ENCODE measurements at regions not wholly inside any gene's neighbourhood (a gene's known extent, or its start where the extent isn't known, plus 50 kb on each side); places are given as distances from the start of the nearest gene placed in this dataset.

GRCh38 chr18:39421276-39421675 is 1855.7 kb upstream of the CELF4 start:
- CTCF ChIA-PET (ENCODE audit: partially characterized antibody), result no interaction called here
- DNase-seq (ENCODE audit: low read depth in 1 of 2, low spot score in 2 of 2), result no peak
- TF ChIP-seq MAX (IDR thresholded peaks at IDR 0.05) (no peak), EZH2 (IDR thresholded peaks at IDR 0.05; ENCODE audit: low read depth, low read length, severe bottlenecking) (no peak), POU5F1 (IDR thresholded peaks at IDR 0.05; ENCODE audit: low read depth, low read length) (no peak), CHD2 (IDR thresholded peaks at IDR 0.05; ENCODE audit: low read length) (no peak), SP1 (IDR thresholded peaks at IDR 0.05; ENCODE audit: low read depth, low read length) (no peak), GTF2F1 (IDR thresholded peaks at IDR 0.05; ENCODE audit: borderline replicate concordance, low read depth, low read length) (no peak), EP300 (IDR thresholded peaks at IDR 0.05; ENCODE audit: borderline replicate concordance in 1 of 2, low read depth in 2 of 2, low read length in 2 of 2) (no peak), RXRA (IDR thresholded peaks at IDR 0.05; ENCODE audit: insufficient read depth, low read depth, low read length) (no peak), SRF (IDR thresholded peaks at IDR 0.05; ENCODE audit: low read depth, low read length) (no peak), RNF2 (IDR thresholded peaks at IDR 0.05; ENCODE audit: borderline replicate concordance, low read depth, low read length, missing control alignments, poor library complexity, severe bottlenecking) (no peak), CBX8 (IDR thresholded peaks at IDR 0.05; ENCODE audit: borderline replicate concordance, low read depth, low read length) (no peak), MAFK (IDR thresholded peaks at IDR 0.05; ENCODE audit: low read depth, low read length) (no peak), SIX5 (IDR thresholded peaks at IDR 0.05; ENCODE audit: low read depth, low read length) (no peak), TBP (IDR thresholded peaks at IDR 0.05; ENCODE audit: low read depth, low read length) (no peak), KDM5A (IDR thresholded peaks at IDR 0.05; ENCODE audit: low read length) (no peak), BCL11A (IDR thresholded peaks at IDR 0.05; ENCODE audit: low read depth in 2 of 2, low read length in 2 of 2) (no peak)

More at GRCh38 chr18:39421276-39421675, 1855.7 kb upstream of the CELF4 start:
- Histone ChIP-seq H4K8ac (ENCODE audit: extremely low read depth, insufficient read depth, low read length) (no peak overlapping the region), H3K36me3 (ENCODE audit: control insufficient read depth in 2 of 4, insufficient read depth in 4 of 4, low read length in 3 of 4) (no peaks in the 10 kb centered on the region), H3K9me3 (ENCODE audit: insufficient read depth in 2 of 2, low read depth in 1 of 2, low read length in 1 of 2) (peaks cover 0 to 5% of the 10 kb centered on the region in 2 experiments; a peak in 1 of 4 replicates), H3K9ac (replicated peaks in 1 of 4; ENCODE audit: extremely low read depth in 1 of 4, low read depth in 3 of 4, low read length in 3 of 4) (no peak overlapping the region), H2AFZ (ENCODE audit: low read length) (no peak overlapping the region), H3K27me3 (replicated peaks in 1 of 4; ENCODE audit: control insufficient read depth in 3 of 4, extremely low read depth in 1 of 4, insufficient read depth in 3 of 4, low read length in 3 of 4) (no peaks in the 10 kb centered on the region), H3K23me2 (ENCODE audit: low read depth, low read length) (no peaks in the 10 kb centered on the region), H3K23ac (ENCODE audit: insufficient read length) (no peak overlapping the region), H2AK5ac (ENCODE audit: low read depth, low read length) (no peak overlapping the region), H2BK5ac (ENCODE audit: low read depth, low read length) (no peak overlapping the region), H3K27ac (ENCODE audit: low read depth, low read length) (no peak overlapping the region), H2BK20ac (ENCODE audit: low read length) (no peak overlapping the region), H3K18ac (ENCODE audit: extremely low read depth, low read length) (no peak overlapping the region), H4K91ac (replicated peaks; ENCODE audit: insufficient read length, low read length) (no peak overlapping the region), H3K14ac (ENCODE audit: insufficient read length) (no peak overlapping the region), H4K5ac (ENCODE audit: insufficient read length, low read depth, low read length) (no peak overlapping the region), H2BK15ac (ENCODE audit: low read length) (no peak overlapping the region), H3K4me1 (replicated peaks in 1 of 4; ENCODE audit: control insufficient read depth in 3 of 4, insufficient read depth in 4 of 4, low read length in 3 of 4) (no peaks in the 10 kb centered on the region), H3K4me3 (ENCODE audit: extremely low read depth in 1 of 4, insufficient read depth in 2 of 4, low read depth in 3 of 4, low read length in 4 of 4) (no peak overlapping the region), H4K20me1 (replicated peaks in 1 of 2; ENCODE audit: control insufficient read depth in 1 of 2, insufficient read depth in 2 of 2, low read length in 2 of 2) (no peaks in the 10 kb centered on the region), H3K56ac (replicated peaks; ENCODE audit: insufficient read length, low read depth, low read length) (no peak overlapping the region), H3K4me2 (ENCODE audit: insufficient read depth in 1 of 2, low read depth in 2 of 2, low read length in 2 of 2) (no peak overlapping the region), H3K79me2 (ENCODE audit: control insufficient read depth in 1 of 2, insufficient read depth in 2 of 2, low read length in 2 of 2) (no peaks in the 10 kb centered on the region), H3K79me1 (ENCODE audit: low read depth, low read length) (no peaks in the 10 kb centered on the region), H2BK12ac (ENCODE audit: low read depth, low read length) (no peak overlapping the region), H3K4ac (replicated peaks; ENCODE audit: insufficient read length, low read depth, low read length) (no peak overlapping the region), H2BK120ac (replicated peaks; ENCODE audit: low read depth, low read length) (no peak overlapping the region)
- WGBS, 2 experiments (ENCODE audit: extremely low coverage in 1 of 2, insufficient coverage in 1 of 2, insufficient read length in 1 of 2, insufficient replicate concordance in 2 of 2, low coverage in 1 of 2, low lambda C conversion rate in 2 of 2, missing lambda C conversion rate in 1 of 2), result 86% methylated on average over 3 of the region's 3 CpGs; no CpG with 5 or more reads in 1 of the 2 experiments
- POLR2A ChIA-PET (ENCODE audit: partially characterized antibody), result no interaction called here
- FAIRE-seq, result no peak

Measured in H1 (cell line).